Ishikawa (cell line): ENCODE measurements at regions not wholly inside any gene's neighbourhood (a gene's known extent, or its start where the extent isn't known, plus 50 kb on each side); places are given as distances from the start of the nearest gene placed in this dataset.

Source experiments
- CEBPB ChIP-seq: IDR thresholded peaks from 2 replicates; pipeline ENCODE4 v1.6.1; 2012
- EGR1 ChIP-seq: IDR thresholded peaks from 2 replicates; pipeline ENCODE4 v1.6.1; 2012
- EP300 ChIP-seq: IDR thresholded peaks from 2 replicates; pipeline ENCODE4 v1.6.1; 2012; ENCODE audit warnings: borderline replicate concordance
- FOXM1 ChIP-seq: IDR thresholded peaks from 2 replicates; pipeline ENCODE4 v1.6.1; 2012; ENCODE audit warnings: low read depth, borderline replicate concordance
- MAX ChIP-seq: IDR thresholded peaks from 2 replicates; pipeline ENCODE4 v1.6.1; 2012
- RAD21 ChIP-seq: IDR thresholded peaks from 2 replicates; pipeline ENCODE4 v1.6.1; 2012; ENCODE audit warnings: low read depth
- REST ChIP-seq: IDR thresholded peaks from 2 replicates; pipeline ENCODE4 v1.6.1; 2012; ENCODE audit warnings: low read depth, mild to moderate bottlenecking
- TAF1 ChIP-seq: IDR thresholded peaks from 2 replicates; pipeline ENCODE4 v1.6.1; 2012; ENCODE audit warnings: low read depth, mild to moderate bottlenecking
- TCF12 ChIP-seq: IDR thresholded peaks from 2 replicates; pipeline ENCODE4 v1.6.1; 2012; ENCODE audit warnings: low read depth
- TEAD4 ChIP-seq: IDR thresholded peaks from 2 replicates; pipeline ENCODE4 v1.6.1; 2012
- YY1 ChIP-seq: IDR thresholded peaks from 2 replicates; pipeline ENCODE4 v1.6.1; 2012; ENCODE audit warnings: low read depth

- TF ChIP-seq YY1 (no peak), MAX (no peak), EP300 (no peak), RAD21 (no peak), REST (no peak), CEBPB (no peak), TEAD4 (no peak), FOXM1 (no peak), TAF1 (no peak), TCF12 (no peak), EGR1 (no peak)
Measured at GRCh38 chr14:42602336-42602845, 995.7 kb downstream of the LRFN5 start.
